ENCODE measurements at regions not wholly inside any gene's neighbourhood (a gene's known extent, or its start where the extent isn't known, plus 50 kb on each side); places are given as distances from the start of the nearest gene placed in this dataset.

DNA sequence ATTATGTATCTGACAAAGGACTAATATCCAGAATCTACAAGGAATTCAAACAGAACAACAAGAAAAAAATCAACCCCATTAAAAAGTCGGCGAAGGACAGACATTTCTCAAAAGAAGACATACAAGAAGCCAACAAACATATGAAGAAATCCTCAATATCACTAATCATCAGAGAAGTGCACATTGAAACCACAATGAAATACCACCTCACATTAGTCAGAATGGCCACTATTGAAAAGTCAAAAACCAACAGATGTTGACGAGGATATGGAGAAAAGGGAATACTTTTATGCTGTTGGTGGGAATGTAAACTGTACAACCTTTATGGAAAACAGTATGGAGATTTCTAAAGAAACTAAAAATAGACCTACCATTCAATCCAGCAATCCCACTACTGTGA, 233.1 kb upstream of the PLSCR5 start:
- no peak for DNase-seq
- Histone ChIP-seq H3K27ac (no peak overlapping the region), H3K4me1 (no peaks in the 10 kb centered on the region), H3K4me3 (no peak overlapping the region), H3K27me3 (no peaks in the 10 kb centered on the region), H3K36me3 (no peaks in the 10 kb centered on the region), H3K9me3 (no peaks in the 10 kb centered on the region)
- TF ChIP-seq, protein P1, sequence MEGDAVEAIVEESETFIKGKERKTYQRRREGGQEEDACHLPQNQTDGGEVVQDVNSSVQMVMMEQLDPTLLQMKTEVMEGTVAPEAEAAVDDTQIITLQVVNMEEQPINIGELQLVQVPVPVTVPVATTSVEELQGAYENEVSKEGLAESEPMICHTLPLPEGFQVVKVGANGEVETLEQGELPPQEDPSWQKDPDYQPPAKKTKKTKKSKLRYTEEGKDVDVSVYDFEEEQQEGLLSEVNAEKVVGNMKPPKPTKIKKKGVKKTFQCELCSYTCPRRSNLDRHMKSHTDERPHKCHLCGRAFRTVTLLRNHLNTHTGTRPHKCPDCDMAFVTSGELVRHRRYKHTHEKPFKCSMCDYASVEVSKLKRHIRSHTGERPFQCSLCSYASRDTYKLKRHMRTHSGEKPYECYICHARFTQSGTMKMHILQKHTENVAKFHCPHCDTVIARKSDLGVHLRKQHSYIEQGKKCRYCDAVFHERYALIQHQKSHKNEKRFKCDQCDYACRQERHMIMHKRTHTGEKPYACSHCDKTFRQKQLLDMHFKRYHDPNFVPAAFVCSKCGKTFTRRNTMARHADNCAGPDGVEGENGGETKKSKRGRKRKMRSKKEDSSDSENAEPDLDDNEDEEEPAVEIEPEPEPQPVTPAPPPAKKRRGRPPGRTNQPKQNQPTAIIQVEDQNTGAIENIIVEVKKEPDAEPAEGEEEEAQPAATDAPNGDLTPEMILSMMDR (IDR thresholded peaks at IDR 0.05): no peak
- TF ChIP-seq POLR2A (IDR thresholded peaks at IDR 0.05): no peak

DNA sequence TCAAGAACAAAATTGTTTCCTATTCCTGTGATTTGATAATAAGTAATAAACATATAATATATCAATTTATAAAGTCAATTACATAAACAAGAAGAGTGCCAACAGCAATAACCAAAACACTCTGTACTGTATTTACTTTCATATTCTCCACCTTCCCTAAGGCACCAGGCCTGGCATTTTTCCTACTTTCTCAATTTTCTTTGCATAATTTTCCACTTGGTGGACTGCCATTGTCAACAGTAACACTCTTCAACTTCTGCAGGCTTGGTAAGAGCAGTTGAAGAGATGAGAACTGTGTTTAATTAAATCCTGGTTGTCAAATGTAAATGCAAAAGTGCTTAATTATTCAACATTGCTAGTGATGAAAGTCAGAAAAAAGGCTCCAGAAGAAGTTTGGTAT, 229.8 kb upstream of the PLSCR5 start:
- no peak for DNase-seq
- Histone ChIP-seq H3K36me3 (no peaks in the 10 kb centered on the region), H3K27me3 (no peaks in the 10 kb centered on the region), H3K4me1 (no peaks in the 10 kb centered on the region), H3K27ac (no peak overlapping the region), H3K4me3 (no peak overlapping the region), H3K9me3 (no peaks in the 10 kb centered on the region)
- no peak for TF ChIP-seq POLR2A (IDR thresholded peaks at IDR 0.05)
- TF ChIP-seq, protein P1 (IDR thresholded peaks at IDR 0.05): no peak

DNA sequence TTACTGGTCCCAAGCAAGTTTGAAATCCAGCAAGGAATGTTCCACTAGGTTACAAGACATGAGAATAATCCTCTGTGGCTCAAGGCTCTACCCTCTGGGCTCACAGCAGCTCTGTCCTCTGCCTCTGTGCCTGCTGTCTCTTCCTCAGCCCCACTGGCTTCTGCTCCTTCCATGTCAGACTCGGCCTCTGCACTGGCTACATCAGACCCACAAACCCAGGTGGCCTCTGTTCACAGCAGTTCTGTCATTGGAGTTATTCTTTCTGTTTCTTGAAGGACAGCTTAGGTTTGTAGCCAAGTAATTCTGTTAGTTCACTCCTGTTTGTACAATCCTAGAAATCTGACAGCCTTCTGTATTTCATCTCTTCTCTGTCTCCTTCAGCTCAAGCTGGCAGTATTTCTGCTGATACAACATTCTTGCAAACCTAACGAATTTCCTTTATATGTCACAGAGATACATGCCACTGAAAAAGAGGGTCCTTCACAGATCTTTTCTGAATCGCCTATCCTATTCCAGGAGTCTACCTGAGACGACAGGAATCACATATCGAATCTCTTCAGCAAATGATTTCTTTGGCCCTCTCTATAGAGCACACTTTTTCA, 227.8 kb upstream of the PLSCR5 start:
- H3K36me3 ChIP-seq: no peaks in the 10 kb centered on the region
- no peak for TF ChIP-seq POLR2A (IDR thresholded peaks at IDR 0.05)
- TF ChIP-seq, protein P1 (IDR thresholded peaks at IDR 0.05): no peak
- no peak overlapping the region for H3K4me3 ChIP-seq
- no peaks in the 10 kb centered on the region for H3K9me3 ChIP-seq
- no peak overlapping the region for H3K27ac ChIP-seq
- no peaks in the 10 kb centered on the region for H3K27me3 ChIP-seq
- H3K4me1 ChIP-seq: no peaks in the 10 kb centered on the region
- DNase-seq: no peak

DNA sequence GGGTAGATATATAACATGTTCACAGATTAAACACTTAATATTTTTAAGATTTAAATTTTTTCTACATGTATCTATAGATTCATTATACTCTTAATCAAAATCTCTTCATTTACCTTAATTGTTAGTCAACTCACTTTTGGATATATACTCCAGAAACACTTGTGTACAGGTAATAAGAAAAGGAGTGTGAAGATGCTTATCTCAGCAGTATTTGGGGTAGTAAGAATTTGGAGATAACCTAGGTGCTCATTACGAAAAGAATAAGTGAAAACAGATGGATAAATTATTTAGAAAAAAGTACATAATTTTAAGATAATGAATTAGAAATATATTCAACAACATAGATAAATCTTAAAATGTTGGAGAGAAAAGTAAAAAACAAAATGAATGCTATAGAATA, 226.5 kb upstream of the PLSCR5 start:
- Histone ChIP-seq H3K27ac (no peak overlapping the region), H3K36me3 (no peaks in the 10 kb centered on the region), H3K9me3 (no peaks in the 10 kb centered on the region), H3K4me1 (no peaks in the 10 kb centered on the region), H3K4me3 (no peak overlapping the region), H3K27me3 (no peaks in the 10 kb centered on the region)
- no peak for DNase-seq
- no peak for TF ChIP-seq POLR2A (IDR thresholded peaks at IDR 0.05)
- TF ChIP-seq, protein P1 (IDR thresholded peaks at IDR 0.05): no peak

DNA sequence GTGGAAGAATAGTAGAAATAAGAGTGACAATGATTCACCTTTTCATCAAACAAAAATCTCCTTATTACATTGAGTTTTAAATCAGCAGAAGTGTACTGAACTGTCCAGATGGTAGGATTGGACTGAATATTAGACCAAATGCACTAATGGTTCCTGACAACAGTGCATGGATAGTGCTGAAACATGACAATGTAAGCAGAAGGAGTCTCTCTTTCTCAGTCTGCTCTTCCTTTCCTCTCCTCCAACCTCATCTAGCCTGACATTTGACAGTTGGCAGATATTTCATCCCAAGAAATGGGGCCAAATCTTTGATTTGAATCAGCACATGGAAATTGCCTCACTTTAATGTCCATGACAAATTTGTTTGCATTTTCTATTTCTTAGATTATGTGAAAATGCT, 225.1 kb upstream of the PLSCR5 start:
- no peaks in the 10 kb centered on the region for H3K4me1 ChIP-seq
- H3K4me3 ChIP-seq: no peak overlapping the region
- H3K27ac ChIP-seq: no peak overlapping the region
- no peaks in the 10 kb centered on the region for H3K36me3 ChIP-seq
- H3K9me3 ChIP-seq: no peaks in the 10 kb centered on the region
- DNase-seq: no peak
- H3K27me3 ChIP-seq: no peaks in the 10 kb centered on the region
- TF ChIP-seq, protein P1 (IDR thresholded peaks at IDR 0.05): no peak
- no peak for TF ChIP-seq POLR2A (IDR thresholded peaks at IDR 0.05)

DNA sequence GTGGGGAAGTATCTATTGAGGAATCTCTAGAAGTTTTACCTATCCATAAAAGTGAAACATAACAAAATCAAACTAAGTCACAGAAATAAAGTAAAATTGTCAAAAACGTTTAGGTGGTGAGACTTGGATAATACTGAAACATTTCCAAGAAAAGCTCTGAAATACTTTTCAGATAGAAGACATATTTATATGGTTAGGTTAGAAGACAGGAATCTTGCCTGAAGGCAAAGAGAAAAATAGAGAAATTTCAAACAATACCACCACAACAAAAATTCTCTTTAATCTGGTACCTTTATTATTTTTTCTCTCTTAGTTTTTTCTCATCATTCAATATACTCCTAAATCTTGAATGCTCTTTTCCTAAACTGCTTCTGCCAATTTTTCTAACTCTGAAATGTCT, 222.7 kb upstream of the PLSCR5 start:
- no peaks in the 10 kb centered on the region for H3K27me3 ChIP-seq
- TF ChIP-seq, protein P1 (IDR thresholded peaks at IDR 0.05): no peak
- no peak for TF ChIP-seq POLR2A (IDR thresholded peaks at IDR 0.05)
- no peaks in the 10 kb centered on the region for H3K36me3 ChIP-seq
- H3K4me1 ChIP-seq: no peaks in the 10 kb centered on the region
- no peaks in the 10 kb centered on the region for H3K9me3 ChIP-seq
- no peak for DNase-seq
- no peak overlapping the region for H3K4me3 ChIP-seq
- H3K27ac ChIP-seq: no peak overlapping the region

Measured in Peyer's patch (tissue), 4 donors.